Peyer's patch (tissue), 4 donors: ENCODE measurements at regions not wholly inside any gene's neighbourhood (a gene's known extent, or its start where the extent isn't known, plus 50 kb on each side); places are given as distances from the start of the nearest gene placed in this dataset.

Experiments used
- POLR2A ChIP-seq, 2 donors: fragments of 450-650 bp; IDR thresholded peaks; one replicate each; pipeline ENCODE4 v1.5.1; 2017; ENCODE audit warnings: antibody characterized with exemption in 2 of 2, mild to moderate bottlenecking in 2 of 2, moderate library complexity in 2 of 2
- TF ChIP-seq, protein P1 (sequence below), 6 experiments: fragments of 450-650 bp in 4 of 6; fragments of 200-600 bp in 2 of 6; sonication (generic) in 1 of 6; IDR thresholded peaks; one replicate each; pipeline ENCODE4 v1.5.1; 2017 to 2019; ENCODE audit warnings: antibody characterized with exemption in 6 of 6, mild to moderate bottlenecking in 3 of 6, moderate library complexity in 1 of 6

DNA sequence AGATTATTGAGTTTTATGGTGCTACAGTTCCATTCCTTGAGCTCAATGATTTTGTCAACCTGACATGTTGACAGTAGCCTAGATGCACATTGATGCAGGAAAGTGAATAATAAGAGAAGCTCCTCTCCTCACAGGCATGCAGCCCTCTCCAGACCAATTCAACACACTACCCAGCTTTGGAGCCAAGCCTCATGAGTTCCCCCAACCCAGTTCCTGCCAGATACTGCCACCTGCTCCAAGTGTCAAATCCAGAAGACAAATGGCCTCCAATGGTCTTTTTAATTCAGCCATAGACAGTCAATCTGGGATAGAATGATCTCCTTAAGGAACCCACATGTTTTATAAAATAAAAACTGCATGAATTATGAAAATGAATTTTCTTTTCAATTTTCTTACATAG lies 83.7 kb upstream of the ARHGEF3 start:
- TF ChIP-seq, protein P1, sequence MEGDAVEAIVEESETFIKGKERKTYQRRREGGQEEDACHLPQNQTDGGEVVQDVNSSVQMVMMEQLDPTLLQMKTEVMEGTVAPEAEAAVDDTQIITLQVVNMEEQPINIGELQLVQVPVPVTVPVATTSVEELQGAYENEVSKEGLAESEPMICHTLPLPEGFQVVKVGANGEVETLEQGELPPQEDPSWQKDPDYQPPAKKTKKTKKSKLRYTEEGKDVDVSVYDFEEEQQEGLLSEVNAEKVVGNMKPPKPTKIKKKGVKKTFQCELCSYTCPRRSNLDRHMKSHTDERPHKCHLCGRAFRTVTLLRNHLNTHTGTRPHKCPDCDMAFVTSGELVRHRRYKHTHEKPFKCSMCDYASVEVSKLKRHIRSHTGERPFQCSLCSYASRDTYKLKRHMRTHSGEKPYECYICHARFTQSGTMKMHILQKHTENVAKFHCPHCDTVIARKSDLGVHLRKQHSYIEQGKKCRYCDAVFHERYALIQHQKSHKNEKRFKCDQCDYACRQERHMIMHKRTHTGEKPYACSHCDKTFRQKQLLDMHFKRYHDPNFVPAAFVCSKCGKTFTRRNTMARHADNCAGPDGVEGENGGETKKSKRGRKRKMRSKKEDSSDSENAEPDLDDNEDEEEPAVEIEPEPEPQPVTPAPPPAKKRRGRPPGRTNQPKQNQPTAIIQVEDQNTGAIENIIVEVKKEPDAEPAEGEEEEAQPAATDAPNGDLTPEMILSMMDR (IDR thresholded peaks at IDR 0.05) = no peak
- TF ChIP-seq POLR2A (IDR thresholded peaks at IDR 0.05) = no peak
